D341Med (cell line): ENCODE measurements at regions not wholly inside any gene's neighbourhood (a gene's known extent, or its start where the extent isn't known, plus 50 kb on each side); places are given as distances from the start of the nearest gene placed in this dataset.
"Not testable (repeated sequence)": the region's sequence is repeated elsewhere in the genome, so short reads cannot be mapped to it uniquely, and the experiment has no call there.

Experiments used
- DNase-seq: peaks from one replicate; pipeline ENCODE4 v3.0.0; 2012; ENCODE audit warnings: low spot score

DNA sequence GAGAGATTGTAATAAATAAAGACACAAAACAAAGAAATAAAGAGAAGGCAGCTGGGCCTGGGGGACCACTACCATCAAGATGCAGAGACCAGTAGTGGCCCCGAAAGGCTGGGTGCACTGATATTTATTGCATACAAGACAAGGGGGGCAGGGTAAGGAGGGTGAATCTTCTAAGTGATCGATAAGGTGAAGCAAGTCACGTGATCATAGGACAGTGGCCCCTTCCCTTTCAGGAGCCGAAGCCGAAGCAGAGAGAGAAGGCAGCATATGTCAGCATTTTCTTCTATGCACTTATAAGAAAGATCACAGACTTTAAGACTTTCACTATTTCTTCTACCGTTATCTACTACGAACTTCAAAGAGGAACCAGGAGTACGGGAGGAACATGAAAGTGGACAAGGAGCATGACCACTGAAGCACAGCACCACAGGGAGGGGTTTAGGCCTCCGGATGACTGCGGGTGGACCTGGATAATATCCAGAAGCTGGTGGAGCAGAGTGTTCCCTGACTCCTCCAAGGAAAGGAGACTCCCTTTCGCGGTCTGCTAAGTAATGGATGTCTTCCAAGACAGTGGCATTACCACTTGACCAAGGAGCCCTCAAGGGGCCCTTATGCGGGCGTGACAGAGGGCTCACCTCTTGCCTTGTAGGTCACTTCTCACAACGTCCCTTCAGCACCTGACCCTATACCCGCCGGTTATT is 126.4 kb downstream of the RBM46 start:
- DNase-seq, result not testable (repeated sequence)

- no peak for DNase-seq
These were observed 127.1 kb downstream of the RBM46 start for GRCh38 chr4:154908168-154908567.

- peak; percentile 41 for DNase-seq
These were observed 130.0 kb downstream of the RBM46 start for GRCh38 chr4:154911097-154911496.

DNA sequence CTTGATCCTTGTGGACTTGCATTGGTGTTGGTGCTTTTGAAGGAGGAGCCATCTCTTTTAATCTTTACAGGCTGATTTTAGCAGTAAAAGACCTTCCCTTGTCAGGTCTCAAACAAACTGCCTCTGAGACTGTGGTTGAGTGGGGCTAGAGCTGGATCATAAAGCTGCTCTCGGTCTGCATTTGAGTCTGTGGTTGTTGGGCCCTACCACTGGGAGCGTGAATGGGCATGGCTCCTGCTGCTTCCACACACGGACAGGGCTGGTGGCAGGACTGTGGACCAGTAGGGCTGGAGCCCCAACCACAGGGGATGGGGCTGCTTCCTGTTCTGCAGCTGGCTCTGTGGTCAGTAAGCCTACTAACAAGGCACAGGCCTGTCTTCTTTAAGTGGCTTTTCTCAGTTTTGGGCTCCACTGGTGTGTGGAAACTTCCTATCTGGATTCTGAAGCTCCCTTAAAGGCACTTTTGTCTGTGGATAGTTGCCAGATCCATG is 130.6 kb downstream of the RBM46 start:
- DNase-seq, result no peak

DNA sequence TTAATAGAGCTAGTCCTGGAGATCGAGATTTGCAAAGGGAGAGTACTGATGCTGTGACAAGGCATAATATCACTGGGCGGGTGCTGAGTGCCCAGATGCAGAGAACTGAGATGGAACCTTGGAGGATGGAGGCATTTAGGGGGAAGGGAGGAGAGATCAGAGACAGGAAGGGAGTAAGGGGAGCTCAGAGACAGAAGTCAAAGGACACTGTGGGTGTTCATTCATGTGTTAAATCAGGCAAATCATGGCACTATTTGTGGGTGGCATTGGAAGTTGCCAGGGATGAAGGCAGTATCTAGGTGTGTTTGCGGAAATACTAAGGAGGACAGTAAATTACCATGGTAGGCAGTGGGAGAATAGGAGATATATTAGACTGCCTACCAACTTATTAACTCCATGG is 135.0 kb downstream of the RBM46 start:
- DNase-seq, result no peak

- DNase-seq, result no peak
These were observed 146.1 kb downstream of the RBM46 start for GRCh38 chr4:154927126-154927680.

DNA sequence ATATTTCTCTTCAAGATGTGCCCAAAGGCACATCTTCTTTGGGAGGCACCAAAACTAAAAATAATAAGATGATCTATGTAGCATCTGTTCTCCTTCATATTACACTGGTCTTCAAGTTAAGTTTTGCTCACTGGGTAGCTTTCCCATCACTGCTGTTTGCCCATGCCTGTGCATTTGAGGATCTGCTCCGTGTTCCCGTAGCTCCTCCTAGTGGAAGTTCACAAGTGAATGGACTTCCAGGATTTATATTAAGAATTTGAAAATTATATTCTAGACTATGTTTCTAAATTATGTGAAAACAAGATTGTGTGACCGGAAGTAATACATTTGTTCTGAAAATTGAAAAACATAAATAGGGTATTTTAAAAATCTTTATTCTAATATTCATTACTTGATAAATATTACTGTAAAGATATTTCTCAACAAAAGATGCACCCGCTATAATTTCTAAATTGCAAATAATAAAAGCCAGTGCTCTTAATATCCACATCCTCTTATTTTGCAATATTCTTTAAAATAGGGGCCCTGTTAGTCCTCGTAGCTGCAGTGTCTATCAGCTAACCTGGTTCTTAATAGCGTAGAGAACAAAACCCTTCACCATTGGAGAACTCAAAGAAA is 147.7 kb downstream of the RBM46 start:
- peak; percentile 59 for DNase-seq

GRCh38 chr4:154936873-154937272 is 155.8 kb downstream of the RBM46 start:
- DNase-seq, result no peak

- no peak for DNase-seq
These were observed 158.8 kb downstream of the RBM46 start for GRCh38 chr4:154939851-154940250.

- DNase-seq, result no peak
These were observed 161.1 kb downstream of the RBM46 start for GRCh38 chr4:154942176-154942575.

DNA sequence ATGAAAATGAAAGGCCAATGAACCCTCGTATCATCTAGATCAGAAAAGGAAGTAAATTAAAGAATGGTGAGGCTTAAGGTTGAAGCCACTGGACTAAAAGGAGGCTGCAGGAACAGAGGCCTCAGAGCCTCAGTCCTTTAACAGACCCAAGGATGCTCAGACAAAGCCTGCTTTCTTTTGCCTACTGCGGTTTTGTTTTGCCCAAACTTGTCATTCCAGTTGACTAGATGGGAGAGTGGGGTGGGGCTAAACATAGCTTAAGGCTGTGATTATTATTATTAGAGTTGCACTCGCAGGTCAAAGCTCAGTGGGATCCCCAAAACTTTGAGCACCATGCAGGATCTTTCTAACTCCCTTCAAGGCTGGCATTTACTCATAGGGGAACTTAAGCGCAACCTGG is 163.9 kb downstream of the RBM46 start:
- DNase-seq, result no peak

DNA sequence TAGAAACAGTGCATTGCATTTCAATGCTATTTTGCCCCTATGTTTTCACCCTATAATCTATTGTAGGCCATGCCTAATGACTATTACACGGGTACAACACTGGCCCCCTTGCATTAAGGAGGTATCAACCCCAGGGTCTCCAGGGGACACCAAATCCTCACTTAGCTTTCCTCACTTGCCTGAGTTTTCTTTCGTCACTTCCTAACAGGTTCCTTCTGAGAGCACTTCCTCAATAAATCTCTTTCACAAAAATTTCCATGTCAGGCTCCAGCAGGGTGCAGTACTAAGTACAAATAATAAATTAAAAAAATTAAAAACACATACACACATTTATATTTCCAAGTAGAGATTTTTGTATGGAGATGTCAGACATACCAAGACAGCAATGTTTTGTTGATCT is 165.0 kb downstream of the RBM46 start:
- no peak for DNase-seq

GRCh38 chr4:154953691-154954090 is 172.6 kb downstream of the RBM46 start:
- DNase-seq, result no peak

GRCh38 chr4:154954117-154954516 is 173.0 kb downstream of the RBM46 start:
- DNase-seq, result no peak

GRCh38 chr4:154958121-154958520 is 177.0 kb downstream of the RBM46 start:
- DNase-seq, result no peak

- no peak for DNase-seq
These were observed 177.7 kb downstream of the RBM46 start for GRCh38 chr4:154958621-154959358.

GRCh38 chr4:154959756-154960155 is 178.7 kb downstream of the RBM46 start:
- no peak for DNase-seq

DNA sequence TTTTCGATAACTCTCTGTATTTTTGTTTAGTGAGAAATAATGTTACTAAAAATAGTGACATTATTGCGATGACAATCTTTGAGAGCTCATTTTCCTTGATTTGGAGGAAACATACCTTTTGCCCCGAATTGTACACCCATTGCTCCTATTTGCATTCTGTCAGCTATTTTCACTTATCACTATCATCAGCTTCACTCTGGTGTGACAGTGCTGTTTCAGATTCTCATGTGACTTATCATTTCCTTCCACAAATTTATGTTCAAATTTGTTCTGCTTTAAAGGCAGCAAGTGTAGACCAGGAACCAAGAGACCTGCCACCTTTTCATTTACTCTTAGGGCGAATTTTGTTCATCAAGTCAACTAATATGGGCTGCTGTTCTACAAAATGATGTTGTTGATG is 179.4 kb downstream of the RBM46 start:
- DNase-seq, result no peak

GRCh38 chr4:154961263-154961662 is 180.2 kb downstream of the RBM46 start:
- DNase-seq, result no peak

GRCh38 chr4:154973244-154974035 is 192.4 kb downstream of the RBM46 start:
- DNase-seq, result peak; percentile 45

DNA sequence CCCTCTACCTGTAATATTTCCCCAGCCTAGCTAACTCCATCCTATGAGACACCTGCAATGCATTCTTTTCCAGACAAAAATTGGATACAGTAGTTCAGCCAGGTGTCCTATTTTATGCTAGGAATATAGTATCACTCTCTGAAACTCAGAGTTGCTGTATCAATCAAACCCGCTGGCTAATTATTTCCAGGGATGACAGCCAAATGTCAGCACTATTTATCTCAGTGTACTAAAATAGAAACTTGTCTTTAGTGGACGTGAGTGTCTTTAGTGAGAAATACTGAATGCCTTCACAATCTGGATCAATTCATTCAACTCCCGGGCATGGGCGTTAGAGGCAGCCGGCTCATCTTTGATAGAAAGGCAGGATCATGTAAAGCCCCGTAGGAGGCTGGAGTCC is 196.2 kb downstream of the RBM46 start:
- no peak for DNase-seq
